ENCODE measurements at regions not wholly inside any gene's neighbourhood (a gene's known extent, or its start where the extent isn't known, plus 50 kb on each side); places are given as distances from the start of the nearest gene placed in this dataset.

DNA sequence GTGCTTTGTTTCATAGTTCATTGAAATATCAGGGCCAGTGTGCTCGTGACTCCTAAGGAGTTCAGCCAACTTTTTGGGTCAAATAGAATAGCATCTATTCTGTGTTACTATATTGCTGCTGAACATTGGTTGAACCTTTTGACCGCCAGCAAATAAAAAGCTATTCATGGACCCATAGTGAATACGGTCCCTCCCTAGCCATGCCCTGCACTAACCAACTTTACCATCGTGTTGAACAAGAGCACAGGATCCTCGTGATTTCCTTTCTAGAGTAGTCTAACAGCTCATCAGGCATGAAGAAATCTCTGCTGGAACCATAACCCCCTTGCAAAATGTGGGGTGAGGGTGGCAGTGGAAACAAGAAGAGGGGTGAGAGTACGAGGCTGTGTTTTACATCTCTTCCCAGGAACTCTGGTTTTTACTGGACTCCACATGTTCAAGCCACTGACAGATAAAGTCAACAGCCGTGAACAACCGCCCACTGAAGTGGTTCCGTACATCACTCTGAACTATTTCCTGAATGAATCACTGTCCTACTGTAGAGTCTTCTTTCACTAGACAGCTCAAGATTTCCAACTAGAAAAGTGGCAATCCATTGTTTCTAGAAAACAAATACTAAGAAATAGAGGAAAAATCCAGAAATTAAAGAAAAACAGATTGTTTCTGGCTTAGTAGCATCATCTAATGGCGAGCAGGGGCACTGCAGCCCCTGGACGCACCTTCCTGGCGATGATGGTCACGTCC lies 70.1 kb upstream of the SPATA31E1 start:
- DNase-seq (ENCODE audit: low spot score) = no peak
- TF ChIP-seq, protein P1, sequence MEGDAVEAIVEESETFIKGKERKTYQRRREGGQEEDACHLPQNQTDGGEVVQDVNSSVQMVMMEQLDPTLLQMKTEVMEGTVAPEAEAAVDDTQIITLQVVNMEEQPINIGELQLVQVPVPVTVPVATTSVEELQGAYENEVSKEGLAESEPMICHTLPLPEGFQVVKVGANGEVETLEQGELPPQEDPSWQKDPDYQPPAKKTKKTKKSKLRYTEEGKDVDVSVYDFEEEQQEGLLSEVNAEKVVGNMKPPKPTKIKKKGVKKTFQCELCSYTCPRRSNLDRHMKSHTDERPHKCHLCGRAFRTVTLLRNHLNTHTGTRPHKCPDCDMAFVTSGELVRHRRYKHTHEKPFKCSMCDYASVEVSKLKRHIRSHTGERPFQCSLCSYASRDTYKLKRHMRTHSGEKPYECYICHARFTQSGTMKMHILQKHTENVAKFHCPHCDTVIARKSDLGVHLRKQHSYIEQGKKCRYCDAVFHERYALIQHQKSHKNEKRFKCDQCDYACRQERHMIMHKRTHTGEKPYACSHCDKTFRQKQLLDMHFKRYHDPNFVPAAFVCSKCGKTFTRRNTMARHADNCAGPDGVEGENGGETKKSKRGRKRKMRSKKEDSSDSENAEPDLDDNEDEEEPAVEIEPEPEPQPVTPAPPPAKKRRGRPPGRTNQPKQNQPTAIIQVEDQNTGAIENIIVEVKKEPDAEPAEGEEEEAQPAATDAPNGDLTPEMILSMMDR (IDR thresholded peaks at IDR 0.05; ENCODE audit: extremely low read depth, insufficient read depth, missing control alignments) = peak; percentile 65
- in situ Hi-C loops (cut with MboI; ENCODE audit: low pct_unique_long_range_greater_than_20kb, low sequenced_read_pairs, unreplicated experiment) = loop anchor here (25.0 kb wide), 1 partner anchor 475 kb away; no protein-coding TSS in a partner anchor

DNA sequence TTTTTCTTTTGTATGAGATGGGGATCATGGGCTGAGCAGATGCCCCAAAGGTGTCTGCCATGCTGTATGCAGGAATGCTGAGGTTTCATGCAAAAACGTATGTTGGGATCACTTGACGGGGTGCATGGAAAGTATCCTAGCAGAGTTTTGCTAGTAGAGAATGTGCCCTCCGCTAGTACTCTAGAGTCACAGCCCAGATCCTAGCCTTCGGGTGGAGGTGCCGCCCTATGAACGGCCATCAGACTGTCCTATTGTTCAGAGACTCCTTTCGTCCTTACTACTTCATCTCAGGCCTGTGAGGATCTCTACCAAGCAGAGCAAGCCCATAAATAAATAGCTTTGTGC lies 69.6 kb upstream of the SPATA31E1 start:
- in situ Hi-C loops (cut with MboI; ENCODE audit: low pct_unique_long_range_greater_than_20kb, low sequenced_read_pairs, unreplicated experiment) = loop anchor here (25.0 kb wide), 1 partner anchor 476 kb away; no protein-coding TSS in a partner anchor
- TF ChIP-seq, protein P1 (IDR thresholded peaks at IDR 0.05; ENCODE audit: extremely low read depth, insufficient read depth, missing control alignments) = no peak
- DNase-seq (ENCODE audit: low spot score) = no peak

GRCh38 chr9:87816036-87816435 lies 66.6 kb upstream of the SPATA31E1 start:
- no peak for DNase-seq (ENCODE audit: low spot score)
- TF ChIP-seq, protein P1 (IDR thresholded peaks at IDR 0.05; ENCODE audit: extremely low read depth, insufficient read depth, missing control alignments) = no peak
- in situ Hi-C loops (cut with MboI; ENCODE audit: low pct_unique_long_range_greater_than_20kb, low sequenced_read_pairs, unreplicated experiment) = loop anchor here (25.0 kb wide), 1 partner anchor 479 kb away; no protein-coding TSS in a partner anchor

DNA sequence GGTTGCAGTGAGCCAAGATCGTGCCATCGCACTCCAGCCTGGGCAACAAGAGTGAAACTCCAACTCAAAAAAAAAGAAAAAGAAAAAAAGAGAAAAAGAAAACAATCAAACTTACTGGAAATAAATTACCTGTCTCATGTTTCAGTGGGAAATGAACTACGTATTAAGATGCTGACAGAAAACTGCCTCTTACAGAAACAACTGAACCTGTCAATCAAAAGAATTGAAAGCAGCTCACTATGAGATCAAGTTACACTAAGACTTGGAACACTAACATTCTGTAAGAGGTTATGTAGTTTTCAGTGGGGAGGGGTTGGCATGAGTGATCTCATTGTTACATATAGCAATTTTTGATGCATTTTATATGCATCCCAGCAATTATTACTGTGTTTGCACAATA lies 64.4 kb upstream of the SPATA31E1 start:
- no peak for DNase-seq (ENCODE audit: low spot score)
- in situ Hi-C loops (cut with MboI; ENCODE audit: low pct_unique_long_range_greater_than_20kb, low sequenced_read_pairs, unreplicated experiment) = loop anchor here (25.0 kb wide), 1 partner anchor 481 kb away; no protein-coding TSS in a partner anchor
- TF ChIP-seq, protein P1 (IDR thresholded peaks at IDR 0.05; ENCODE audit: extremely low read depth, insufficient read depth, missing control alignments) = no peak

- TF ChIP-seq, protein P1 (IDR thresholded peaks at IDR 0.05; ENCODE audit: extremely low read depth, insufficient read depth, missing control alignments) = no peak
- no peak for DNase-seq (ENCODE audit: low spot score)
- in situ Hi-C loops (cut with MboI; ENCODE audit: low pct_unique_long_range_greater_than_20kb, low sequenced_read_pairs, unreplicated experiment) = loop anchor here (25.0 kb wide), 1 partner anchor 487 kb away; no protein-coding TSS in a partner anchor
These were observed 58.3 kb upstream of the SPATA31E1 start for GRCh38 chr9:87824216-87824875.

GRCh38 chr9:87824886-87825285 lies 57.8 kb upstream of the SPATA31E1 start:
- in situ Hi-C loops (cut with MboI; ENCODE audit: low pct_unique_long_range_greater_than_20kb, low sequenced_read_pairs, unreplicated experiment) = loop anchor here (25.0 kb wide), 1 partner anchor 488 kb away; no protein-coding TSS in a partner anchor
- TF ChIP-seq, protein P1 (IDR thresholded peaks at IDR 0.05; ENCODE audit: extremely low read depth, insufficient read depth, missing control alignments) = no peak
- DNase-seq (ENCODE audit: low spot score) = no peak

All from GM13977 (cell line).